Neuronal stem cell (in vitro differentiated cells): ENCODE measurements at regions not wholly inside any gene's neighbourhood (a gene's known extent, or its start where the extent isn't known, plus 50 kb on each side); places are given as distances from the start of the nearest gene placed in this dataset.

Source experiments
- DNase-seq: peaks from one replicate; pipeline ENCODE4 v3.0.0-alpha.2; 2013; ENCODE audit warnings: low spot score
- H2AFZ ChIP-seq: one replicate; pipeline ENCODE4 v1.6.1; 2013; ENCODE audit warnings: mild to moderate bottlenecking, low read length, inconsistent platforms
- H2AK5ac ChIP-seq: 2 replicates; pipeline ENCODE4 v1.6.1; 2013; ENCODE audit warnings: low read depth, mild to moderate bottlenecking, inconsistent platforms, low read length, moderate library complexity, mixed read lengths
- H2BK120ac ChIP-seq: 2 replicates; pipeline ENCODE4 v1.6.1; 2013; ENCODE audit warnings: low read depth, mild to moderate bottlenecking, inconsistent platforms, low read length, moderate library complexity, mixed read lengths
- H2BK12ac ChIP-seq: one replicate; pipeline ENCODE4 v1.6.1; 2013; ENCODE audit warnings: low read length, inconsistent platforms
- H2BK15ac ChIP-seq: 2 replicates; pipeline ENCODE4 v1.6.1; 2013; ENCODE audit warnings: mild to moderate bottlenecking, low read length, inconsistent platforms, mixed read lengths
- H2BK5ac ChIP-seq: one replicate; pipeline ENCODE4 v1.6.1; 2013; ENCODE audit warnings: inconsistent platforms, mild to moderate bottlenecking, low read length, moderate library complexity
- H3K14ac ChIP-seq: one replicate; pipeline ENCODE4 v1.6.1; 2013; ENCODE audit warnings: low read length, inconsistent platforms
- H3K18ac ChIP-seq: 2 replicates; pipeline ENCODE4 v1.6.1; 2013; ENCODE audit warnings: low read length, inconsistent platforms
- H3K23ac ChIP-seq: 2 replicates; pipeline ENCODE4 v1.6.1; 2013; ENCODE audit warnings: low read depth, mild to moderate bottlenecking, mixed read lengths, low read length, inconsistent platforms; ENCODE audit not compliant: poor library complexity
- H3K27ac ChIP-seq: replicated peaks from 3 replicates; pipeline ENCODE4 v1.5.1; 2013; ENCODE audit warnings: low read length, inconsistent platforms
- H3K27me3 ChIP-seq, 3 experiments: 2 replicates each; pipeline ENCODE4 v1.6.1; 2013; ENCODE audit warnings: low read length in 3 of 3, mild to moderate bottlenecking in 2 of 3, inconsistent platforms in 1 of 3, low read depth in 1 of 3, mixed read lengths in 1 of 3, moderate library complexity in 1 of 3; ENCODE audit not compliant: control insufficient read depth in 3 of 3, insufficient read depth in 3 of 3
- H3K36me3 ChIP-seq, 2 donors: replicated peaks in 1 of 2; 2 replicates each; pipeline ENCODE4 v1.6.1; 2013; ENCODE audit warnings: low read length in 2 of 2; ENCODE audit not compliant: control insufficient read depth in 2 of 2, insufficient read depth in 2 of 2
- H3K4ac ChIP-seq: 2 replicates; pipeline ENCODE4 v1.6.1; 2013; ENCODE audit warnings: inconsistent platforms, mild to moderate bottlenecking, low read length, moderate library complexity
- H3K4me1 ChIP-seq, 2 donors: 1 replicate in 1 of 2; 2 replicates in 1 of 2; pipeline ENCODE4 v1.6.1; 2013; ENCODE audit warnings: low read length in 2 of 2, low read depth in 1 of 2; ENCODE audit not compliant: control insufficient read depth in 2 of 2, insufficient read depth in 1 of 2
- H3K4me2 ChIP-seq: one replicate; pipeline ENCODE4 v1.6.1; 2013; ENCODE audit warnings: mild to moderate bottlenecking, low read length, inconsistent platforms; ENCODE audit not compliant: insufficient read depth, poor library complexity, severe bottlenecking
- H3K4me3 ChIP-seq, 2 donors: 2 replicates each; pipeline ENCODE4 v1.5.1; 2013; ENCODE audit warnings: low read length in 2 of 2, mild to moderate bottlenecking in 2 of 2, inconsistent platforms in 1 of 2, moderate library complexity in 1 of 2
- H3K79me1 ChIP-seq: one replicate; pipeline ENCODE4 v1.6.1; 2013; ENCODE audit warnings: low read depth, mild to moderate bottlenecking, inconsistent platforms, low read length, moderate library complexity
- H3K9ac ChIP-seq: one replicate; pipeline ENCODE4 v1.6.1; 2013; ENCODE audit warnings: mild to moderate bottlenecking, low read depth, low read length, inconsistent platforms; ENCODE audit not compliant: poor library complexity
- H3K9me3 ChIP-seq, 2 donors: replicated peaks in 1 of 2; 2 replicates each; pipeline versions ENCODE3 to v1.6.1; 2013; ENCODE audit warnings: low read length in 2 of 2, mild to moderate bottlenecking in 2 of 2, inconsistent platforms in 1 of 2, low read depth in 1 of 2, mixed read lengths in 1 of 2, moderate library complexity in 1 of 2; ENCODE audit not compliant: control insufficient read depth in 2 of 2, insufficient read depth in 1 of 2
- H4K8ac ChIP-seq: one replicate; pipeline ENCODE4 v1.6.1; 2013; ENCODE audit warnings: low read depth, mild to moderate bottlenecking, inconsistent platforms, low read length, moderate library complexity
- H4K91ac ChIP-seq: one replicate; pipeline ENCODE4 v1.6.1; 2013; ENCODE audit warnings: low read length, low read depth, mild to moderate bottlenecking, inconsistent platforms; ENCODE audit not compliant: poor library complexity
- WGBS, 2 donors: extraction: QIAGEN DNeasy Blood & Tissue Kit; methylation state at CpG; one replicate each; pipeline ENCODE4 v1.1.7; 2013; ENCODE audit warnings: missing lambda C conversion rate in 2 of 2, mixed read lengths in 1 of 2; ENCODE audit not compliant: insufficient read length in 2 of 2, insufficient replicate concordance in 1 of 2; ENCODE audit errors: extremely low coverage in 2 of 2; 5-methylcytosine and 5-hydroxymethylcytosine counted together

- no peaks in the 10 kb centered on the region for H3K36me3 ChIP-seq
- H4K91ac ChIP-seq = no peak overlapping the region
- H2AFZ ChIP-seq = peak overlapping the region; percentile 27
- no peak overlapping the region for H3K9ac ChIP-seq
- WGBS, 2 donors = no CpG with 5 or more reads among the region's 20 CpGs
- peak overlapping the region; percentile 80 for H3K18ac ChIP-seq
- peaks cover 5 to 7% of the 10 kb centered on the region in 2 donors for H3K4me1 ChIP-seq
- no peak overlapping the region for H2AK5ac ChIP-seq
- H3K14ac ChIP-seq = no peak overlapping the region
- H3K79me1 ChIP-seq = no peaks in the 10 kb centered on the region
- H2BK15ac ChIP-seq = no peak overlapping the region
- H2BK120ac ChIP-seq = no peak overlapping the region
- H3K4ac ChIP-seq = no peak overlapping the region
- no peak overlapping the region for H3K4me2 ChIP-seq
- no peak overlapping the region for H3K23ac ChIP-seq
- no peak overlapping the region for H2BK5ac ChIP-seq
- DNase-seq = no peak
- no peaks in the 10 kb centered on the region for H3K27me3 ChIP-seq
- no peak overlapping the region for H3K4me3 ChIP-seq
- no peak overlapping the region for H2BK12ac ChIP-seq
- H4K8ac ChIP-seq = no peak overlapping the region
- H3K9me3 ChIP-seq = no peaks in the 10 kb centered on the region
- no peak overlapping the region for H3K27ac ChIP-seq
These were observed 341.3 kb downstream of the MYCN start for GRCh38 chr2:16281451-16282335.

GRCh38 chr2:16280081-16280480 is 339.7 kb downstream of the MYCN start:
- Histone ChIP-seq H2BK120ac (no peak overlapping the region), H3K9ac (no peak overlapping the region), H4K8ac (no peak overlapping the region), H3K18ac (peak overlapping the region; percentile 54), H2BK15ac (no peak overlapping the region), H2AFZ (no peak overlapping the region), H3K4me1 (peaks cover 5 to 7% of the 10 kb centered on the region in 2 donors), H3K27ac (no peak overlapping the region), H3K14ac (no peak overlapping the region), H3K4me2 (no peak overlapping the region), H3K36me3 (no peaks in the 10 kb centered on the region), H3K79me1 (no peaks in the 10 kb centered on the region), H3K23ac (no peak overlapping the region), H3K4ac (no peak overlapping the region), H2BK12ac (no peak overlapping the region), H2AK5ac (peak overlapping the region; percentile 53), H3K9me3 (no peaks in the 10 kb centered on the region), H3K27me3 (no peaks in the 10 kb centered on the region), H4K91ac (no peak overlapping the region), H3K4me3 (no peak overlapping the region), H2BK5ac (no peak overlapping the region)
- no CpG with 5 or more reads among the region's 3 CpGs for WGBS, 2 donors
- DNase-seq = no peak

DNA sequence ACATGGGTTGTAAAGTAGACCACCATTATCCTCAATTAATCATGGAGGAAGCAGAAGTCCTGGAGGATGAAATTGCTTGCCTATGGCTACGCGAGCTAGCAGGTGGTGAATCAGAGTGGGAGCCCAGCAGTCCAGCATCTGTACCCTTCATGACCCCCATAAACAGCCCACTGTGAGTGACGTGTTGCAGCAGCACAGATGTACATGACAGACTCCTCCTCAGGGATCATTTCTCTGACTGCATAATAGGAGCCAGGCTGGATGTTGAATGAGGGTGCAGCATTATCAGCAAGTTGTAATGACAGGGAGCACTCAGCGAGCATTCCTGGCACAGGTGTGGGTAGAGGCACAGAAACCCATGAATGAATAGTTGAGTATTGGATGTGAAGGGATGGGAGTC is 339.3 kb downstream of the MYCN start:
- H2AFZ ChIP-seq = no peak overlapping the region
- no peak overlapping the region for H2BK120ac ChIP-seq
- H3K4me1 ChIP-seq = peaks cover 4 to 5% of the 10 kb centered on the region in 2 donors
- no peak overlapping the region for H2AK5ac ChIP-seq
- no peak overlapping the region for H3K4me3 ChIP-seq
- DNase-seq = no peak
- H3K18ac ChIP-seq = no peak overlapping the region
- no peak overlapping the region for H3K4me2 ChIP-seq
- H3K79me1 ChIP-seq = no peaks in the 10 kb centered on the region
- no CpG with 5 or more reads among the region's 4 CpGs for WGBS, 2 donors
- H3K9ac ChIP-seq = no peak overlapping the region
- H3K27me3 ChIP-seq = no peaks in the 10 kb centered on the region
- H4K8ac ChIP-seq = no peak overlapping the region
- no peak overlapping the region for H3K14ac ChIP-seq
- no peak overlapping the region for H2BK5ac ChIP-seq
- no peak overlapping the region for H2BK15ac ChIP-seq
- H3K36me3 ChIP-seq = no peaks in the 10 kb centered on the region
- H3K23ac ChIP-seq = no peak overlapping the region
- no peak overlapping the region for H4K91ac ChIP-seq
- H3K9me3 ChIP-seq = no peaks in the 10 kb centered on the region
- H3K27ac ChIP-seq = no peak overlapping the region
- no peak overlapping the region for H3K4ac ChIP-seq
- no peak overlapping the region for H2BK12ac ChIP-seq

GRCh38 chr2:16279201-16279570 is 338.8 kb downstream of the MYCN start:
- Histone ChIP-seq H3K27ac (no peak overlapping the region), H3K4me3 (no peak overlapping the region), H3K9ac (no peak overlapping the region), H2BK120ac (no peak overlapping the region), H2BK12ac (no peak overlapping the region), H4K8ac (no peak overlapping the region), H4K91ac (no peak overlapping the region), H3K4me2 (no peak overlapping the region), H3K4ac (no peak overlapping the region), H2BK5ac (no peak overlapping the region), H3K79me1 (no peaks in the 10 kb centered on the region), H2AFZ (no peak overlapping the region), H3K27me3 (no peaks in the 10 kb centered on the region), H2BK15ac (no peak overlapping the region), H2AK5ac (no peak overlapping the region), H3K4me1 (peaks cover 4 to 5% of the 10 kb centered on the region in 2 donors), H3K9me3 (no peaks in the 10 kb centered on the region), H3K14ac (no peak overlapping the region), H3K23ac (no peak overlapping the region), H3K18ac (no peak overlapping the region), H3K36me3 (no peaks in the 10 kb centered on the region)
- no peak for DNase-seq
- WGBS, 2 donors = no CpG with 5 or more reads among the region's 4 CpGs
